HG02938 (cell line): ENCODE measurements at regions not wholly inside any gene's neighbourhood (a gene's known extent, or its start where the extent isn't known, plus 50 kb on each side); places are given as distances from the start of the nearest gene placed in this dataset.

Experiments
- ATAC-seq: cut with Tn5 transposase; IDR thresholded peaks from one replicate; pipeline ENCODE4 v1.9.1; 2021; ENCODE audit warnings: mild to moderate bottlenecking, moderate library complexity; ENCODE audit not compliant: unreplicated experiment

DNA sequence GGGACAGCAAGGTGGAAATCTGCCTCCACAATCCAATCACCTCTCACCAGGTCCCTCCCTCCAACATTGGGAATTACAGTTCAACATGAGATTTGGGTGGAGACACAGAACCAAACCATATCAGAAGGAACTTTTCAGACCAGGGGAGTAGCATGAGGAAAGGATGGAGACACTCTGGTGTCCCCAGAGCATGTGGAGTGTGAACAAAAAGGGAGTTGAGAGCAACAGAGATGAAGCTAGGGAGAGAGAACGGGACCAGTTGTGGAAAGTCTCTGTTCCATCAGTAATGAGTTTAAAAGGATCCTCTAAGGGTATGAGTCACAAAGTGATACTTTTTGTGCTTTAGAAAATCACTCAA is 382.0 kb downstream of the SFMBT2 start:
- no peak for ATAC-seq

DNA sequence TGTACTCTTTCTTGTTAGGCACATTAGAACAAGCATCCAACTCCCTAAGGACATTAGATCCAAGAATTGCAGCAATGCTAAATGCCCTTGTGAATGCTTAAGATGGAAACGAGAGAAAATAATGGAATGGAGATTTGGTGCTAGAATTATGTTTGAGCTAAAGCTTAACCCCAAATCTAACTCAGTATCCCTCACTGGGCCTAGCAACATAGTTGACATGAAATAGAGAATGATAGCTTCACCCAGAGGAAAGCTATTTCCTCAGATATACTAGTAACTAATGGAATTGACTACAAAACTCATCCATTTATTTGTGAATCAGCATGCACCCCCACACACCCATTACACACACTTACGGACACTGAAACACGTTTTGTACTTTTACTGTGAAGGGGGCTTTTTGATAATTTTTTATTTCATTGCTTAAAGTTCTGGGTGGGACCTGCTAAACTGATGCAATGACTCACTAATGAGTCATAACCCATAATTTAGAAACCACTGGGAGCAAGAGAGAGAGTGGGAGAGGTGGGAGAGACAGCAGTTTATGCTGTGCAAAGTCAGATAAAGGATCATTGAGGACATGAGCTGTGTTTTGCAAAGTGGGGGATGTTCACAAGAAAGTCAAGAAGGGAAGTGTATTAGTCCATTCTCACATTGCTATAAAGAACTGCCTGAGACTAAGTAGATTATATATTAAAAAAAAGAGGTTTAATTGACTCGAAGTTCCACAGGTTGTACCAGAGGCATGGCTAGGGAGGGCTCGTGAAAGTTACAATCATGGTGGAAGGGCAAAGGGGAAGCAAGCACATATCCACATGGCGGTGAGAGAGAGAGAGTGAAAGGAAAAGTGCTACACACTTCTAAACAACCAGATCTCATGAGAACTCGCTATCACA is 382.7 kb downstream of the SFMBT2 start:
- no peak for ATAC-seq

- no peak for ATAC-seq
Measured at GRCh38 chr10:7027237-7027912, 383.5 kb downstream of the SFMBT2 start.

DNA sequence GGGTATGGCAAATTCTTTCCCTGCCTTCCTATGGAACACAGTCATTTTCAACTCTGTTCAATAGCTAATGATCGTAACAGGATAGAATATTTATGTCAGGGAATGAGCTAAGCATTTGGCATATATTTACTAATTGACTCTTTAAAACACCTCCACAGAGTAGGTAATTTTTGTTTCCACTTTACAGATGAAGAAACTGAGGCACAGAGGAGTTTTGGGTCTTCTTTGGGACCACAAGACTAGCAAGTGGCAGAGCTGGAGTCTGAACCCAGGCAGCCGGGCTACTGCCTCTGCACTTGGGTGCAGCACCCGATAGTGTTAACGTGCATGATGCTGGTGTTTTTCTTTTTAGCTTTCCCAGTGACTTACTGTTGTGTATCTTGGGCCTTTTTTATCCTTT is 384.0 kb downstream of the SFMBT2 start:
- no peak for ATAC-seq

DNA sequence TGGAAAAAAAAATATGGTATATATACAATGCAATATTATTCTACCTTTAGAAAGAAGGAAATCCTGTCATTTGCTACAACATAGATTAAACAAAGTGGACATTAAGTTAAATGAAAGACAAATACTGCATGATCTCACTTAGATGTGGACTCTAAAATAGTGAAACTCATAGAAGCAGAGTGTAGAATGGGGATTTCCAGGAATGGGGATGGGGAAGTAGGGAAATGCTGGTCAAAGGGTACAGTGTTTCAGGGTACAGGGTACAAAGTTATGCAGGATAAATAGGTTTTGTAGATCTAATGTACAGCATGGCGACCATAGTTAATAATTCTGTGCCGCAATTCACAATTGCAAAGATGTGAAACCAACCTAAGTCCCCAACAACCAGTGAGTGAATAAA is 385.5 kb downstream of the SFMBT2 start:
- no peak for ATAC-seq

GRCh38 chr10:7015457-7015856 is 395.4 kb downstream of the SFMBT2 start:
- no peak for ATAC-seq

GRCh38 chr10:7014721-7015120 is 396.1 kb downstream of the SFMBT2 start:
- ATAC-seq = no peak

DNA sequence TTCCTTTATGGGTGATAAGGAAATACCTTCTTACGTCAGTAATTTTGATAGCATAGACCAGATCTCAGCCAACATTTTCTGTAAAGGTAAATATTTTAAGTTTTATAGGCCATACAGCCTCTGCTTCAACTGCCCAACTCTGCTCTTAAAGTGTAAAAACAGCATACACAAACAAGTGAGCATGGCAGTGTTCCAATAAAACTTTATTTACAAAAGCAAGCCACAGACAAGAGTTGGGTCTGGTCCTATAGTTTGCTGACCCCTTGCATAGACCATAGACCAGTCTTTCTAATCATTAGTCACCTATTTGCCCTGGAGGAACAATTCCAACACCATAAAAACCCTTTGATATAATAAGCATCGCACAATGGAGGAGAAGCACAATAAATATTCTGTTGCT is 398.8 kb downstream of the SFMBT2 start:
- ATAC-seq = no peak

DNA sequence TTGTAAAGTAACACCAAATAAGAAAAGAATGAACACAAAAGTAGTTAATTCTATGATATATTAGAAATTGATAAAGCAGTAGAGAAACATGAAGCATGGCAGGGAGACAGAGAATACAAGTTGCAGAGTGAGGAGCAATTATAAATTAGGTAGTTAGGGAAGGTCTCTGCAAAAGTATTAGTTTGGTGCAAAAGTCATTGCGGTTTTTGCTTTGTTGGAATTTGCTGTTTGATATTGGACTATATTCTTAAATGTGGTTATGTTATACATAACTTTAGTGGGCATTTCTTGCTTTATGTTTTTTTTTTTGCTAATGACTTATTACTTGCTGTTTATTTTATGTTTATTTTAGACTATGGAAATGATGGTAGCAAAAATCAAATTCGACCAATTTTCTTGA is 402.2 kb downstream of the SFMBT2 start:
- ATAC-seq = no peak

GRCh38 chr10:7007600-7008190 is 403.1 kb downstream of the SFMBT2 start:
- no peak for ATAC-seq

GRCh38 chr10:7006566-7006965 is 404.3 kb downstream of the SFMBT2 start:
- ATAC-seq = no peak

DNA sequence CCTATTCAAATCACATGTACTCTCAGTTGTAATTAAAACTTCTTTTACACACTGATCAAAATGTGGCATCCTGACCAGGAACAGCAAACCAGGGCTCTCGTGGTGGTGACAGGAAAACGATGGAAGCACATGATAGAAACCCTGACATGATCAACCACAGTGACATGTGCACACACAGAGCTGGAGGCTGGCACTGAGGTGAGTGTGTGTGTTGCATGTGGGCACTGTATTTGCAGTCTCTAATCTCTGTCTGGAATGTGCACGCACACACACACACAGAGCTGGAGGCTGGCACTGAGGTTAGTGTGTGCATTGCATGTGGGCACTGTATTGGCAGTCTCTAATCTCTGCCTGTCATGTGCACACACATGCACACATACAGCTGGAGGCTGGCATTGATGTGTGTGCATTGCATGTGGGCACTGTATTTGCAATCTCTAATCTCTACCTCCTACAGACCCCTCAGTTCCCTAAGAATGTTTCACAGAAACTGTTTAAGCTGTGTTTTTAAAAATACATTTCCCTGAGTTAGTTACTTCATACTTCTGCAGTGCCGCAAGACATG is 406.9 kb downstream of the SFMBT2 start:
- no peak for ATAC-seq

DNA sequence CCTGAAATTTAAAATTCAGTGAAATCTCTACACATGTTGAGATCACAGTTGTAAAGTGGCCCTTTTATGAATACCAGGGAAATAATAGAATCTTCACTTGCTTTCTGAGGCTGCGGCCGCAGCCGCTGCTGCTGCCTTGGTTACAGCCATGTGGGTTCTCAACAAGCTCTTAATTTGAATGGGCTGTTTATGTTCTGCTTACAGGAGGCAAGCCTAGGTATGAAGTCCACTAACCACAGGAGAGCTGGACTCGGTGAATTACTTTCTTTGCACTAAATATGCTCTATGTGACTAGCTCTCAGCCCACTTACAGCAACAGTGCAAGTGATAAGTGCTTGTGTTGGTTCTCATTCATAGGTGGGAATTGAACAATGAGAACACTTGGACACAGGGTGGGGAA is 410.8 kb downstream of the SFMBT2 start:
- ATAC-seq = no peak

DNA sequence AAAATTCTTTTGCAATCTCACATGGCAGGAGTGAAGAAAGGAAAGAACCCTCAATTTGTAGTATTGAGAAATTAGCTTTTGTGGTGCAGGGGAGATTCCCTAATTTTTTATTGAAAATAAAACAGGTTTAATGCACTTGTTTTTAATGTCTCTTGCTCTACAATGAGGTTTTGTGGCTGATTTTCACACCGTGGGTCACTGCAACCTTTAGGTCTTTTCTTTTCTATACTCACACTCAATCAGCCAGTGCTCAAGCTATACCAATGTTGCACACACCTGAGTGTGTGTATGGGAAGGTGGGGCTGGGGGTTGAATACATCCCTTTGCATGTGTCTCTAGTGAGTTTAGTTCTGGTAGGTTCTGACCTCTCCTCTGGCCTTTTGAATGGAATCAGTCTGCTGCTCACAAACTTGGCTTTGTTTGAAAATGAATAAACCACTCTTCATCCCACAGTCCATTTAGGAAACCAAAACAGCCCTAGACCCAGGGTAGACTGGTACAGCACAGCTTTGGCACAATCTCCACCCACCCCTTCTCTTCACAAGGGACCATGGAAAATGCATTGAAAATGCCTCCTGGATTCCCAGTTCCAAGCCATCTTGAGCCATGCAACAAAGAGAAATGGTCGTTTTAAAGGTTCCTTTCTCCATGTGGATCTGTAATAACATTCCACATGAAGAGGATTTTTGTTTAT is 411.5 kb downstream of the SFMBT2 start:
- no peak for ATAC-seq

- no peak for ATAC-seq
Measured at GRCh38 chr10:6997509-6997908, 413.3 kb downstream of the SFMBT2 start.

DNA sequence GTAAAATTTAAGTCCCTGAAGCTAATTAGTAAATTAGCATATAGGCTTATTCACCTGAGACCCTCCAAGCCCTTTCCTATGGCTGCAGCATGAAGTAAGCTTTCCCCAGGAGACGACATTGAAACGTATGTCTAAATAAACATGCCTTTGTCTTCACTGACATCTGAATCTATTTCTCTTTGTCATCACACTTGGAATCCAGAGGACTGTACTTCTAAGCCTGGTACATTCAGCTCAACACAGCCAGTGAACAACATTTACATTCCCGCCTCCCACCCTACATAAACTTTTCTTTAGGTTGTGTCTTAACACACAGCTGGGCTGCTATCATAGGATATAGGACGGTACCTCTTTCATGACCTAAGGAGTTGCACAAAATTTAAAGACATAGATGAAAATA is 414.4 kb downstream of the SFMBT2 start:
- no peak for ATAC-seq

GRCh38 chr10:6995831-6996230 is 415.0 kb downstream of the SFMBT2 start:
- no peak for ATAC-seq

GRCh38 chr10:6995341-6995740 is 415.3 kb upstream of the PRKCQ start:
- ATAC-seq = no peak

GRCh38 chr10:6990891-6991290 is 410.8 kb upstream of the PRKCQ start:
- ATAC-seq = no peak

- no peak for ATAC-seq
Measured at GRCh38 chr10:6988654-6989053, 408.6 kb upstream of the PRKCQ start.

DNA sequence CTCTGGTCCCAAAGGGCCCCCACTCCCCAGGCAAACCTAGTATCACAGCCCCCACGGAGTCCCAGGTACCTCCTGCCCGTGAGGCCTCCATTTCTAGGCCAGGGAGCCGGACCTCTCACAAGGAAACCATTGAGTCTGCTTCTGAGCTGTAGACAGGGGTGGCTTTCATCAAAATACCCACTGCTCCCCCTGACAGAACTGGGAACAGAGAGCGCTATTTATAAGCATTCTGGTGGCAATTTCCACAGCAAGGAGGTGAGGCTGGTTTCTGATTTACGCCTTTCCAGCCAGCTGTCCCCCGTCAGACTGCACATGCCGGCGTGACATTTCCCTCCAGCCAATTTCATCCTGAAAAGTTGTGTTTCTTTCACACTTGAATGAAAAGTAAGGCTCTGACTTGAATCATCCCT is 407.5 kb upstream of the PRKCQ start:
- no peak for ATAC-seq
